SK-N-DZ (cell line): ENCODE measurements at regions not wholly inside any gene's neighbourhood (a gene's known extent, or its start where the extent isn't known, plus 50 kb on each side); places are given as distances from the start of the nearest gene placed in this dataset.

ENCODE experiments used
- DNase-seq: peaks from one replicate; pipeline ENCODE4 v3.0.0-alpha.2; 2015; ENCODE audit warnings: low spot score

DNA sequence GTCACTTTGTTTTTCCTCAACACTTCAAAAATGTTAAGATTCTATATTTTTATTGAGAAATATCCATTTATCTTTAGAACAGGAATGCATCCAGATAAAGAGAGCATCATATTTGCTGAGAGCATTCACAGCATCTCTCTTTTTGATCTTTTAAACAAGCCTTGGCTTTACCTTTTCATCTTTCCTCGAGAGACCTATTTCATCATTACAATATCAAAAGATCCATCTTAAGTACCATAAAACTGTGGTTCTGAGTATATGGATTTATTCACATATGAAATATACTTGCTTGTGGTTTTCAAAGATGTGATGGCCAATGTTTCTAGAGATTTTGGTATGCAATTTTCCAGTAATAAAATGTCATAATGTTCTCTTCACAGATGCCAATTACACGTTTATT lies 1140.9 kb downstream of the GATA3 start:
- no peak for DNase-seq

DNA sequence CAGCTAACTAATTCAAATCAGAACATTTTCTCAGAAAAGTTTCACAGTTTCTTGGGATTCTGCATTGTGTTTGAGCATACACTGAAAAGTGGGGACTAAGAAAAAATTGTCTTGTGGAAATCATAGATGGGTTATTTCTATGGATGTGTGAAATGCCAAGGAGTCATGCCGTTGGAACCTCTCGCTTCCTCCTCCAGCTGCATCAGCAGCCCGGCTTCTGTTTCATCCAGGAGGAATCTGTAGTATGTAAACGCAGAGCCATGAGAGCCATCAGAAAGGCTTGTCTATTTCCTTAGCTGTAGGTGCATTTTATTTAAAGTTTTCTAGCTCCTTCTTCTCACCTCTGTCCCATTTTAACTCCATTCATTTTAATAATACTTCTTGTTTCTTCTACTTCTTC lies 1144.1 kb downstream of the GATA3 start:
- DNase-seq = no peak

DNA sequence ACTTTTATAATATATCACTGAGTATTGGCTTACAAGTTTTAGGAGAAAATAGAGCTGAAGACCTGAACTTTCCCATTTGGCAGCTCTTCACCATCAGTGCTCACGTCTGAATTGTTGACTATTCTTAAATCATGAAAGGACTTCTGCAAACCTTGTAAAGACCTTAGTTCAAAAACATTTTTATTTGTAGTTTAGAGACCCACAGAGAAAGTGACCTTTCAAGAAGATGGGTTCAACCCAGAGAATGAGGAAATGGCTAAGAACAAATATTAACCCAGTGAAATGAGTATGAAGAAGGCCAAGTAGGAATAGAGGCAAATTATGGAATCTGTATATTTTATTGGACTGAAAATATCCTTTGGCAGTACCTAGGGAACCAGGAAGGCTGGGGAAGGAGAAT lies 1151.1 kb downstream of the GATA3 start:
- no peak for DNase-seq

DNA sequence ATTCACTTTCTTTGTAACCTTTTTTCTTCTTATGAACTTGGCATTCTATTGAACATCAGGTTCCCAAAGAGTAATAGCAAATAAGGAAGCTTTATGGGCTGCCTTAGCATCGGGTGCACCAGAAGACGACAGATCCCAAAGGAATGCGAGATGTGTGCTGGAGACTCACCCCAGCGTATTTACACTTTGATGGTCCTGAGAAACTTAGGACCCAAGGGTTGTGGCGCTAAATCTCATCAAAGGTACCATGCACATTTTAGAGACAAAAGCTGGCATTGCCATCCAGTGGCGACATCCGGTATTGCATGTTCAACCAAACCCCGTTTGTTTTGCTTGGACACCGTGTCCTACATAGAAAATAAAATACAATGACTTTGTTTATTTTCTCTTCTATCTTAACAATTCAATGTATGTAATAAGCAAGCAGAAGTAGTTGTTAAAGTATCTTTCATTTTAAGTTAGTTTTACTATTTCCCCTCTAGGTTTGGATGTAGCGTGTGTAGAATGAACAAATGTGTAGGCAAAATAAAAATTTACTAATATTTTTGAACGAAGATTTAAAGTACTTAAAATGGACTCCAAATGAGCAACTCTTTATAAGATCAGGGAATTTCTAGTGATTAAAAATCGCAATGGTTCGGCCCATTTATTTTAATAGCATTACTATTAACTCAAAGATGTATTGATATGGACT lies 1154.8 kb downstream of the GATA3 start:
- DNase-seq = peak; percentile 87

DNA sequence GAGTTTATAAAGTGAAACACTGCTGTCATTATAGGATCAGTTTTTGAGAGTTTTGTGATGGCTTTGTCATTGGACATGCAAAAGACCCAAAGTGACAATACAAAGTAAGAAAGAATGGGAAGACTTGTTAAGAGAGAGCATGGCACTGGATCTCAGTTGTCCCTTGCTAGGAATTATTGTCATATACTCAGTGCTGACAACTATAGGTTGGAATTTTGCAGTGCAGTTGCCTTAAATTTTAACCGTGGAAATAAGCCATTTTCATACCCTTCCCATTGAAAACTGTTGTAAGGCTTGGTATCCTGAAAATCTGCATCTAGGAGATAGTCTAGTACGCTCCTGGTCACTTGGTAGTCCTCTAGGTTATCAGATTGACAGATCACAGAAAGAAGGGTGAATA lies 1156.7 kb downstream of the GATA3 start:
- DNase-seq = peak; percentile 46

DNA sequence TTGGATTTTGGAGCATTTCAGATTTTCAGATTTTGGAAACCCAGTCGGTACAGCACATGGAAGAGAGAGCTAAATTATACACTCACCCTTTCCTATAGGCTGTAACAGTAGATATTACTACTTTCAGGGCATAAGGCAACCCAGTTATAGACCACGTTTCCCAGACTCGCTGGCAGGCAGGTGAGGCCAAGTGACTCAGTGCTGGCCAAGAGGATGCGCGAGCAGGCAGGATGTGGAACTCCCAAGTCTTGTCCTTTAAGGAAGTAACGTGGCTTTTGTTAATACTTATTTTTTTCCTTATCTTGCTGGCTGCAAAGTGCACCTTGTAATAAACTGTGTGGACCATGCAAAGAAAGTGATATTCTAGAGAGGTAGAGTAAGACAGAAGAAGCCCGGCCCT lies 1160.1 kb downstream of the GATA3 start:
- no peak for DNase-seq

DNA sequence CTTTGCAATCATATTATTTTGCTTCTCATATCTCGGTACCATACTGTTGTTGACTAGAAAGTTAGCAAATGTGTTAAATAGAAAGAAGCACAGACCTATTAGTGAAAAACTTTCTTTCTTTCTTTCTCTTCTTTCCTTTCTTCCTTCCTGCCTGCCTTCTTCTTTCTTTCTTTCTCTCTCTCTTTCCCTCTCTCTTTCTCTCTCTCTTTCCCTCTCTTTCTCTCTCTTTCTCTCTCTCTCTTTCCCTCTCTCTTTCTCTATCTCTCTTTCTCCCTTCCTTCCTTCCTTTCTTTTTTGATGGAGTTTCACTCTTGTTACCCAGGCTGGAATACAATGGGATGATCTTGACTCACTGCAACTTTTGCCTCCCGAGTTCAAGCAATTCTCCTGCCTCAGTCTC lies 1160.6 kb downstream of the GATA3 start:
- no peak for DNase-seq

DNA sequence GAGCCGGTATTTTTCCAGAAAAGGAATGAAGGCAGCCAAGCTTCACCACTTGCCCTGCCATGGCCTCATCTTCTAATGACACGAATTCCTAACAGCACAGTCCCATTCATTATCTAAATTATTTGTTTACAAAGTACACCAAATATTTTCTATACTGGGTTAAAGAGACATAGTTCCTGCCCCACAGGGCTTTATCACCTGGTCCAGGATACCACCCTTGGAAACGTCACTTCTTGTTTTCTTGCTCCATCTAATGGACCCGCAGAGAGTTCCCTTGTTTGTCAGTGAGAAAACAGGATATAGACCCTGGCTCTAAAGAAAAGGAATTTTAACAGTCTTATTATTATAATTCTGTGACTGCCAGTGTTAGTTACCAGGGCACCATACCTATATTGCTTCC lies 1165.4 kb downstream of the GATA3 start:
- DNase-seq = no peak

DNA sequence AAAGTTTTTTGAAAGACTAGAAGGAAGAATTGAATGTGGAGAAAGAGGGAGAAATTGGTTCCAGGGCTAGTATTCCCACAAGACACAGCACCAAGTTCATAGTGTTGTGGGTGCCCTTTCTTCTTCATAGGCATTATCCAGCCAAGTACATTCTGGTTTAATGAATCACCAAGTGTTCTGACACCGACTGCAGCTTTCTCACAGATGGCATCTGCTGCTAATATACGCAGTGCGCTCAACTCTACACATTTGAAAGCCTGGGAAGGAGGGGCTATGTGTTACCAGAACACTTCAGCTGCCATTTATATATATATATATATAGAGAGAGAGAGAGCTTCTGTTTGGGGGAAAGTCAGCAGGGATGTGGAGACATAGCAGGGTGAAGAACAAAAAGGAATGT lies 1168.4 kb downstream of the GATA3 start:
- DNase-seq = no peak

DNA sequence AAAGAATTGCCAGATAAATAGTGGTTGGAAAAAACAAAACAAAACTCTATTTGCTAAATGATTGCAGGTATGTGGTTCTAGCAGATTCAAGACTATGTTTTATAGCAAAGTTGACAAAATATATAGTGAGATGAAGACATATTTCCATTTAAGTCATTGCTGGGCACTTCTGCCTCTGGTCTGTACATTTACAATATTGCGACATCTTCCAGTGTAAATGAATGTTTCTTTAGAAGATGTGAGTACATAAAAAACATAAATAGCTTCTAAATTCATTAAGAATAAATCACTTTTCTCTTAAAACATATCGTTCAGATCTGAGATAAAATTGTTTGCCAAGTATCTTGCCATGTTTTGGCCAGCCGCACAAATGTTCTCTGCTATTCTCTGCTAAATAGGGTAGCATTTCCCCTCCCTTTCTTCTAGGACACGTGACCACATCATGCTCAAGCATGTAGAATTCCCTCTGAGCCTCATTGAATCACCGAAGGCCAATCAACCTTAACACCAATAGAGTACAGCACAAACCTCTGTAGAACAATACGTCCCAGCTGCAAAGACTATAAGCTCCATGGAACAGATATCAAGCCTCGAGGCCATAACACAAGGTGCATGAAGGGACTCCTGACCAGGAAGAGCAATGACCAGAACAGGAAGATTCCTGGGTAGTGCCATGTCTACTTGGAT lies 1173.3 kb downstream of the GATA3 start:
- DNase-seq = no peak

DNA sequence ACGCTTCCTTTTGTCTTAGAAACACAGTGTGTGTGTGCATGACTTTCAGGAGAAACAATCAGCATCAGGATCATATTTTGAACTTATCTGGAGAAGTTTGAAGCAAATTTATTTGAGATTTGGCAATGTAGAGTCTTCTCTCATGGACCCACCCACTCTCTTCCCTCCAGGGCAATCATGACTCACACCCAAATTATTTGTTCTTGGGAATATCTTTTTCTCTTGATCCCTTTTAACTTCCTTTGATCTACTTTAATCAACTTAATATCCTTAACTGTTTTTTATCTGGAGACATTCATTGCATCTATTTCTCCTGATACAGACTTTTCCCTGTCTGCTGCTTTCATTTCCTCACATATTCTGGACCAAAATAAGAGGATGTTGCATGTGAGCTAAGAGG lies 1174.3 kb downstream of the GATA3 start:
- DNase-seq = no peak

DNA sequence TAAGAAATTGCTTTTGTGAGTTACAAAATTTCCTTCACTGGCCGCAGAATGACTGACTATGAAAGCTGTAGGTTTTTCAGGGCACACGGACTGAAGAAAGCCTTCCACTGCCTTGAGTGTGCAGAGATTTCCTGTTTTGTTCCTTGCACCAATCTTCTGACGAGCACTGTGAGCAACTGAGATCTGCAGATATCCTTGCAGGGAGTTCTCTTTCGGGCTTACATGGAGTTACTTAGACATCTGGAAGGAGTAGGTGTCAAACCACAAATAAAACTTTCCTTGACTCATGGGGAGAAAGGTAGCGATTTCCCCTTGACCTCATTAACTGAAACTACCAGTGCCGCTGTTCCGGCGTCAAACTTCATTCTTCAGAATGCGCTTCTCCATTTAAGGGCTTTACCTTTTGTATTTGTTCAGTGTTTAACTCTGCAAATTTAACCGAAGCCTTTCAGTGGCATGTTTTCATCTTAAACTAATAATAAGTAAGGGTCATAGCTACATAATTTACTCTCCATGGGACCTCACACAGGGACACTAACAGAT lies 1175.3 kb downstream of the GATA3 start:
- DNase-seq = no peak

DNA sequence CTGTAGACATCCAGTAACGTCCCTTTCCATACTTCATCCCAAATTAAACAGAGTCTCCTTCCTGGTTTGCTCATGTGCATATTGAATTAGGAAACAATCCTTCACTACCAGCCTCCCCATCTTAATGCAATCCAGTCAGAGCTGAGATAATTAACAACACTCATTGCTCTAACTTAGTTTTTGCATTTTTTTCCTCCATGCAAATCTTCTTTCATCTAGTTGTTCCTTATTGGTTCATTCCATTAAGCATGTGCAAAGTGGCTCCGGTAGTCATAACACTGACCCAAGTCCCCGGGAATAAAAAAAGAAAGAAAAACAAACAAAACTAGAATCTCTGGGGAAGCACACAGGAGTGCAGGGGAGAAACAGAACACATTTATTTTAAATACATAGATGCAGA lies 1176.1 kb downstream of the GATA3 start:
- DNase-seq = no peak

DNA sequence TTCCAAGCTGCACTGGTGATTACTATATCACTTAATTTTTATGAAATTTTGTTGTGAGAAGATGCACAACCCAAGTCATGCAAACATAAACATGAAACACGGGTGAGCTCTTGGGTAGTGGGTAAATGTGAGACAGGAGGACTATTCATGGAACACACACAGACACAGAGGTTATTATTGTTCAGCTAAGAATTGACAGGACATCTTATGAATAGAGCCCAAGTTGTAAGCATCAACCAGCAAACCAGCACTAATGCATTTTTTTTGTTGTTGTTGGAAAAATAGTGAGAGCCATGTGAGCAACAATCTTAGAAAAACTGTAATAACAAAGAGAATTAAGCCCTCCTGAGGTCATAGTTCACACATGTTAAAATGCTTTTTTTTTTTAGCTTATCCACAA lies 1179.7 kb downstream of the GATA3 start:
- DNase-seq = no peak

DNA sequence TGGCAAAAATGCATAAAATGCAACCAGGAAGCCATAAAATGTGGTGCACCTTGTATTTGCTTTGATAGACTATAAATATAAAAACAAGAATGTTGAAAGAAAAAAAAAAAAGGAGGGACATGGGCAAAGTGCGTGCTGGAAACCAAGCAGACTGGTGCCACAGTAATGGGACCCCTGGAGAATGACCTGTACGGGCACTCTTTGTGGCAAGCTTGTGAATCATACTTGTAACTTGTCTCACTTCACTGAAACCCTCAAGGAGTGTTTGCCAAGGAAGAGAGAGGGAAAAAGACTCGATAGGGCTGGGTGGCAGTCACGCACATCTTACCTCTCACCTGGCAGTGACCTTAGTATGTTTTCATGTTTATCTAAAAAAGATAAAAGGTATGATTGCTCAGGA lies 1183.6 kb downstream of the GATA3 start:
- DNase-seq = no peak

DNA sequence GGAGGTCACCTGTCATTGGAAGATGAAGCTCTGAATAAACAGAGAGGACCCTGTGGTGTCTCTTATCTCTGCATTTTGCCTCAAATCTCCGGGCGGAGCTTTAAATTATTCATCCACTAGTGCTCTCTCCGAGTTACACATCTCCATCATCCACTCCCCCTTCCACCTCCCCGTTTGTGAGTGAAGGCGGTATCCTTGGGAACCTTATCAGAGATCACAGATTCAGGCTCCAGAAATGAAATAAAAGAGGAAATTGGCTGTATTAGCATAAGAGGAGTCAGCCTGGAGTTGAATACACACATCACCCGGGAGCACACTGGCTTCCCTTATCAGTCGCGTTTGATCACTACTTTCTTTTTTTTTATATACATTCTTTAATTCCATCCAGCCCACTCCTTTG lies 1184.8 kb downstream of the GATA3 start:
- DNase-seq = peak; percentile 100

DNA sequence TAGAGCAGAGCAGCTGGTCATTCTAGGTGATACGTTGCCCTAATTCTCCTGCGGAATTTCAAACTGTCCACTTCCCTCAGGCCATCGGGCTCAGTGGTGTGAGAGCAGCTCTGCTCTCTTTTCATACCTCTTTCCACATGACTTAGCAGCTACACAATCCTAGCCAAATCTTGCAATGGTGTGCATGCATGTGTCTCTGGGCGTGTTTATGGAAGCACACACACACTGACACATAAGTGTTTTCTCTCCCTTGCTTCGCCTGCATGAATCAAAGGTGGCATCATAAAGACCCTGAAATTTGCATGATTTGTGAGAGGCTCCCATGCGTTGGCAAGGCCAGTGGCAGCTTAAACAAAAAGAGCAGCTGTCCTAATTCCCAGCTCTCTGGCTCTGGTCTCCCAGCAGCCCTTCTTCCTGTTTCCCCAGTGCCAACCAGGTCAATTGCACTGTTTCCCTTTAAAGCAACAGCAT lies 1189.5 kb downstream of the GATA3 start:
- peak; percentile 55 for DNase-seq

DNA sequence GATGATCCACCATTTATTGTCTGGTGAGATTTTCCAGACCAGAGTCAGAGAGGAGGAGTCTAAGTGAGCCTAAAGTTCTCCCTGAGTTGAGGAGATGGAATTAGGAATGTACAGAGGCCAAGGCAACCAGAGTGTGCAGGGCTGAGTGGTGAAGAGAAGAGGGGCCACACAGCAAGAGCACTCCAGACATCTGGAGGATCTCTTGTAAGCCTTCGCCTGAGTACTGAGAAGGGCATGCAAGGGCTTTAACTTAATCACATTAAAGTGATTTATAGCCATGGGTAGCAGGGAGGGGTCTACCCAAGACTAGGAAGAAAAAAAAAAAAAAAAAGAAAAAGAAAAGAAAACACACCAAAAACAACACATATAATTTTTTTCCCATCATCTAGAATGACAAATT lies 1190.4 kb downstream of the GATA3 start:
- DNase-seq = peak; percentile 100

DNA sequence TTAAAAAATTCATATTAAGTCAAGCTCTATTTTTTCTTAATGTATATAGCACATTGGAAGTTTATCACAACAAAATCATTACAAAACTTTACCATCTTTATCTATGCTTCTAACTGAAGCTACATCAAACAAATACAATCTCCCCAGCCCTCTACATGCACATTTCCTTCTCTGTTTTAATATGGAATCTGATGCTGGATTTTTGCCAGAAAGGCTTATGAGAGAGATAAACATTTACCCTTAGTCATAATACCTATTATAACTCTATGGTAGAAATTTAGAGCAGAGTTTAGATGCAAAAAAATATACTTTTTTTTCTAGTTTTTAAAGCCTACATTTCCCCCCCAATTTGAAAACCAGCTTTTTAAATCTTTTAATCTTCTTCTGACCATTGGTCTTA lies 1198.6 kb downstream of the GATA3 start:
- DNase-seq = no peak

DNA sequence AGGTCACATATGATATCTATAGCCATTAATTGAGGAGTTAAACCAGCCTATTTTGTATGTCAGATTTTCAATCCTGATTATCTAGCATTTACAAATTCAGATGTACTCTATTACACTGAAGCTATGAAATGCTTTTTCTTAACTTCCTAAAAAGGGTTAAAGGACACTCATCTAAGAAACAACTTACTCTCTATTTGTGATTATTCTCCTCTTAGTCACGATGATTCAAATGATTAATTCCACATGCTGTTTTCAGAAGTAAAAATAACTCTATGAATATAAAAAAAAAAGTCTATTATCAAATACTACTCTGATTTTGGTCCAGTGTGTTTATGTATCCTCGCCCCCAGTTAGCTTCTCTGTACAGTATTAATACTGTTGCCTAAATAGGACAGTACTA lies 1199.9 kb downstream of the GATA3 start:
- no peak for DNase-seq

DNA sequence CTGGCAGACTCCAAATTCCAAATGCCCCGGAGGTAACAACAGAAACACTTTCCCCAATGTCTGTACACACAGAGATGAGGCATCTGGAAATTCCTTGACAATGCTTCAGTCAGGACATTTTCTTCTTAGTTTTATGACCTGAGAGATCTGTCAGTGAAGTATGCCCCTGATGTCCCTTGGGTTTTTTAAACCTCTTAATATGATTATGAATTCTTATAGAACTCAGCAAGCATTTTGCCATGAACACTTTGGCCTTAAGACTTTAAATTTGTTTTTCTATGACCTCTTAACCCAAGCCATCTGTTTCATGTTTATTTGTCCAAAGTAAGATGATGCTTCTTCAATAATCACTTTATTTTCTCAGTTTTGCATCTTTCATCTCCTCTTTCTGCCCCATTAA lies 1206.2 kb downstream of the GATA3 start:
- no peak for DNase-seq

DNA sequence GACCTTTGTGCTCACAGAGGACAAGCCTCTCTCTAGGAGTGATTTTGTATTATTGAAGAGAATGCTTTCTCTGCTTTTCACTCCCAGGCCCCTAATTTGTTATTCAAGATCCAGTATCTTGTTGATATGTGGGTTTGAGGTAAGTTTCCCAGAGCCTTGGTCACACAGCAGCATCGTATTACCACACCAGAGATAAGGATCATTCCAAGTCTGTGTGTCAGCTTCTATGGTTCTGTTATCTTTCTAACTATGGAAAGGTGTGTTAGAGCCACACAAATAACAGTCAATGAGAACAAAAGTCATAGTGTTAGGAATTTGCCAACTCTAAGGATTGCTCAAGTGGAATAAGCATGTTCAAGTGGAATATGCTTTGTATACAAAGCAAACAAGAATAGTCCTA lies 1208.3 kb downstream of the GATA3 start:
- DNase-seq = peak; percentile 91

DNA sequence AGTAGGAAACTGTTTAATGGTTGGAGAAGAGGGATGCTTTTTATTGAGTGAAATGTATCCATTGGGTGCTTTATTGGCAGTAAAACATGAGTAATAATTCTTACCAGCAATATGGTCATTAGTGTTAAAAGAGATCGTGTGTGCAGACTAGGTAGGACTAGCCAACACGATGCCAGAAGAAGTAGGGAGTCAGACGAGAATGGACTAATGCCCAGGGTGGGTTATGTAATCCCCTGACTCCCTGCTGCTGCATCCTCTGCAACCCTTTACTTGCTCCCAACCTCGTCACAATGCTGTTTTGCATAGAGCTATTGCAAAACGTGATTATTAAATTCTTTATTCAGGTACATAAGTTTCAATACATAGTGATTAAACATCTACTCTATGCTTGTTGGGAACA lies 1213.7 kb downstream of the GATA3 start:
- DNase-seq = no peak
